22Rv1 (cell line): ENCODE measurements at regions not wholly inside any gene's neighbourhood (a gene's known extent, or its start where the extent isn't known, plus 50 kb on each side); places are given as distances from the start of the nearest gene placed in this dataset.

Experiments
- H3K27ac ChIP-seq: fragments of 450-650 bp; 2 replicates; pipeline ENCODE4 v1.5.1; 2017
- CTCF ChIP-seq: fragments of 450-650 bp; IDR thresholded peaks from 2 replicates; pipeline ENCODE4 v1.5.1; 2017; ENCODE audit warnings: mild to moderate bottlenecking
- ZFX ChIP-seq: fragments of 450-650 bp; IDR thresholded peaks from 2 replicates; pipeline ENCODE4 v1.6.1; 2017; ENCODE audit warnings: antibody characterized with exemption, borderline replicate concordance

DNA sequence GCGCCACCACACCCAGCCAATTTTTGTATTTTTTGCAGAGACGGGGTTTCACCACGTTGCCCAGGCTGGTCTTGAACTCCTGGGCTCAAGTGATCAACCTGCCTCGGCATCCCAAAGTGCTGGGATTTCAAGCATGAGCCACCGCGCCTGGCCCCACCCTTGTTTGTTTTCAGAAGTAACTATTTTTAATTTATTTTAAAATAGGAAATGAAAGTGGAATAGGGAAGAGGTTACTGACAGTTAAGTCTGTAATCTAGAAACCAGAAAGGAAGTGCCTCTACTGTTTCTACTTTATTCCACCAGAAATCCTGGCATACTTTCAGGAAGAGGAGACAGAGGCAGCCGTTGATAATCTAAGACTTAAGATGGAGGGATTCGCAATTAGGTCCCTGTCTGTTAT lies 225.6 kb downstream of the TANC2 start:
- no peak overlapping the region for H3K27ac ChIP-seq
- TF ChIP-seq CTCF = no peak
- no peak for TF ChIP-seq ZFX

DNA sequence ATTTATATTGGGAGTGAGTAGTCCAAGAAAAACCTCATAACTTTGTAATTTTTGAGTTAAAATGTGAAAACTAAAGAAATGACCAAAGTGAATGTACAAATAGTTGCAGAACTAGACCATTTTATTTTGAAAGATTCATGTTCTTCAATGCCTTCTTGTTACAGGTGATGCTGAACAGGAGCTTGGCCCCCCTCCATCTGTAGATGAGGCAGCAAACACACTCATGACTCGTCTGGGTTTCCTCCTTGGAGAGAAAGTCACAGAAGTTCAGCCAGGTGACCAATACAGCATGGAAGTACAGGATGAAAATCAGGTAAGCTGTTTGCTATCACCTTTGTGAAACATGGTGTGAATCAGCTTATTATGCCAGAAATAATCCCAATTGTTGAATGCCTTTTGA lies 227.8 kb downstream of the TANC2 start:
- TF ChIP-seq CTCF (no peak), ZFX (no peak)
- no peak overlapping the region for H3K27ac ChIP-seq

- TF ChIP-seq ZFX (no peak), CTCF (no peak)
- no peak overlapping the region for H3K27ac ChIP-seq
Observed at GRCh38 chr17:63196772-63197335, 230.8 kb downstream of the TANC2 start.

- TF ChIP-seq CTCF (no peak), ZFX (no peak)
- H3K27ac ChIP-seq = no peak overlapping the region
Observed at GRCh38 chr17:63203652-63204051, 237.6 kb downstream of the TANC2 start.

GRCh38 chr17:63221939-63222338 lies 224.2 kb downstream of the CYB561 start:
- TF ChIP-seq ZFX = no peak
- no peak for TF ChIP-seq CTCF
- H3K27ac ChIP-seq = no peak overlapping the region

DNA sequence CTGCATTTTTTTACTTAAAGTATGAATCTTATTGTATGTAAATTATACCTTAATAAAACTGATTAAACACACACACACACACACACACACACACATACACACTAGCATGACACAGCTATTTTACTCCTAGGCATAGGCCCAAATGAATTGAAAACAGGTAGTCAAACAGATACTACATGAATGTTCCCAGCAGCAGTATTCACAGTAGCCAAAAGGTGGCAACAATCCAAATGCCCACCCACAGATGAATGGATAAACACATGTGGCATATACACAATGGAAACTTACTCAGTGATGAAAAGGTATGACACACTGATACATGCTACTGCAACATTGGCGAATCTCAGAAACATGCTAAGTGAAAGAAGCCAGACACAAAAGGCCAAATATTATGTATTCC lies 223.5 kb downstream of the CYB561 start:
- H3K27ac ChIP-seq = no peak overlapping the region
- TF ChIP-seq ZFX (no peak), CTCF (no peak)

GRCh38 chr17:63223212-63223911 lies 222.7 kb downstream of the CYB561 start:
- TF ChIP-seq CTCF (no peak), ZFX (no peak)
- no peak overlapping the region for H3K27ac ChIP-seq
